Endothelial cell of umbilical vein (primary cell): ENCODE measurements at regions not wholly inside any gene's neighbourhood (a gene's known extent, or its start where the extent isn't known, plus 50 kb on each side); places are given as distances from the start of the nearest gene placed in this dataset.

Source experiments
- EZH2 ChIP-seq: IDR thresholded peaks from 2 replicates; pipeline ENCODE4 v1.6.1; 2012; ENCODE audit warnings: borderline replicate concordance, low read depth, mild to moderate bottlenecking, moderate library complexity, low read length, inconsistent platforms; ENCODE audit not compliant: severe bottlenecking
- POLR2A ChIP-seq: IDR thresholded peaks from 2 replicates; pipeline ENCODE4 v1.6.1; 2012; ENCODE audit warnings: low read depth, mild to moderate bottlenecking, control low read depth, low read length

GRCh38 chr14:41062826-41063225 is 543.9 kb upstream of the LRFN5 start:
- TF ChIP-seq EZH2 (no peak), POLR2A (no peak)
